Suprapubic skin (tissue), 4 donors: ENCODE measurements at regions not wholly inside any gene's neighbourhood (a gene's known extent, or its start where the extent isn't known, plus 50 kb on each side); places are given as distances from the start of the nearest gene placed in this dataset.

Experiments
- DNase-seq, 2 donors: peaks; one replicate each; pipeline ENCODE4 v3.0.0-alpha.2; 2019; ENCODE audit warnings: low spot score in 2 of 2
- H3K27ac ChIP-seq: fragments of 200-600 bp; sonication (generic); one replicate; pipeline ENCODE4 v1.5.1; 2019
- H3K27me3 ChIP-seq: fragments of 200-600 bp; sonication (generic); one replicate; pipeline ENCODE4 v1.5.1; 2019
- H3K36me3 ChIP-seq: fragments of 200-600 bp; sonication (generic); one replicate; pipeline ENCODE4 v1.5.1; 2019
- H3K4me1 ChIP-seq: fragments of 200-600 bp; sonication (generic); one replicate; pipeline ENCODE4 v1.5.1; 2019
- H3K4me3 ChIP-seq: fragments of 200-600 bp; sonication (generic); one replicate; pipeline ENCODE4 v1.5.1; 2019; ENCODE audit warnings: mild to moderate bottlenecking
- H3K9me3 ChIP-seq: fragments of 200-600 bp; sonication (generic); one replicate; pipeline ENCODE4 v1.5.1; 2019
- CTCF ChIP-seq, 2 donors: fragments of 200-600 bp in 1 of 2; fragments of 450-650 bp in 1 of 2; sonication (generic) in 1 of 2; IDR thresholded peaks; one replicate each; pipeline ENCODE4 v1.5.1; 2016 to 2019; ENCODE audit warnings: antibody characterized with exemption in 2 of 2, mild to moderate bottlenecking in 1 of 2, moderate library complexity in 1 of 2
- EP300 ChIP-seq: sonication (generic); formaldehyde crosslinking; IDR thresholded peaks from one replicate; pipeline ENCODE4 v1.6.1; 2017; ENCODE audit warnings: antibody characterized with exemption
- POLR2A ChIP-seq, 2 donors: fragments of 450-650 bp; IDR thresholded peaks; one replicate each; pipeline ENCODE4 v1.6.1; 2017; ENCODE audit warnings: antibody characterized with exemption in 2 of 2, mild to moderate bottlenecking in 2 of 2, moderate library complexity in 2 of 2
- POLR2AphosphoS5 ChIP-seq, 3 donors: sonication (generic); formaldehyde crosslinking; IDR thresholded peaks; one replicate each; pipeline ENCODE4 v1.6.1; 2017; ENCODE audit warnings: antibody characterized with exemption in 3 of 3
- WGBS: methylation state at CpG from one replicate; pipeline ENCODE4 v1.1.5; 2018; 5-methylcytosine and 5-hydroxymethylcytosine counted together

- Histone ChIP-seq H3K27ac (no peak overlapping the region), H3K4me1 (no peaks in the 10 kb centered on the region), H3K4me3 (no peak overlapping the region), H3K9me3 (no peaks in the 10 kb centered on the region), H3K36me3 (no peaks in the 10 kb centered on the region), H3K27me3 (no peaks in the 10 kb centered on the region)
- 72% methylated on average over 3 of the region's 3 CpGs for WGBS
- TF ChIP-seq CTCF (IDR thresholded peaks at IDR 0.05) (no peak), POLR2A (IDR thresholded peaks at IDR 0.05) (no peak), EP300 (no peak), POLR2AphosphoS5 (IDR thresholded peaks at IDR 0.05) (no peak)
- DNase-seq: no peak
Observed at GRCh38 chr5:121783700-121784099, 68.0 kb upstream of the FTMT start.

DNA sequence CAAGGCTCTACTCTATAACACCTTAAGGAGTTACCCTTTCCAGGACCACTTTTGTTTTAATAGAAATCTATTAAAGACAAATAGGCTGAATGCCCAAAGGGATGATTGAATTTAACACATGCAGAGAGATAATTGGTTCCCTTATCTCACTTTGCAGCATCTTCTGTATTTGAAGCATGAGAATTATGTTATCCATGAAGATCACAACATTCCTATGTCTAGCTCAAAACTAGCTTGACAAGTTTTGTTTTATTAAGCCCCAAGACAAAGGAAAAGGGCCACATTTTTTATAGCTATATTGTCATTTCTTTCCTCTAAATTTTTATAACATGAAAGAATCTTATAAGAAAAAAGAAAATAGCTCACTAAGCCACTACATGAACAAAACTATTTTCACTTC is 57.9 kb upstream of the FTMT start:
- H3K27ac ChIP-seq: no peak overlapping the region
- H3K4me1 ChIP-seq: no peaks in the 10 kb centered on the region
- H3K27me3 ChIP-seq: no peaks in the 10 kb centered on the region
- no peak for DNase-seq
- no peak overlapping the region for H3K4me3 ChIP-seq
- H3K36me3 ChIP-seq: no peaks in the 10 kb centered on the region
- no peaks in the 10 kb centered on the region for H3K9me3 ChIP-seq
- TF ChIP-seq EP300 (no peak), CTCF (IDR thresholded peaks at IDR 0.05) (no peak), POLR2A (IDR thresholded peaks at IDR 0.05) (no peak), POLR2AphosphoS5 (IDR thresholded peaks at IDR 0.05) (no peak)

DNA sequence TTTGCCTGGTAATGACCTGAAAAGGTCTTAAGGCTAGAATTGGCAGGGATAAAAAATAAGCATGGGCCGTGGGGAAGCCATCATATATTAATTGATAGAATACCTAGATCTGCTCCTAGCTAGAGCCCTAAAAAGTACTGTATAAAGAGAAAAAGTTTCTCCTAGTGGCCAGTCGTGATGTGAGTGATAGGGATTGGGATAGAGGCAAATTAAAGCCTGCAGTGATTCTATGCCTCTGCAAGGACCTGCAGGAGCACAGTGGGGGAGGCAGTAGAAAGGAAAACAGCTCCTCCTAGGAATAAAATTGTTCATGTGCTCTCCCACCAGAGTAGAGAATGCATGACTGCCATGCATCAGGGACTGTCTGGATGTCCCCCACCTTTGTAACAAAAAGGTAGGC is 56.2 kb upstream of the FTMT start:
- Histone ChIP-seq H3K4me3 (no peak overlapping the region), H3K27me3 (no peaks in the 10 kb centered on the region), H3K36me3 (no peaks in the 10 kb centered on the region), H3K9me3 (no peaks in the 10 kb centered on the region), H3K4me1 (no peaks in the 10 kb centered on the region), H3K27ac (no peak overlapping the region)
- 55% methylated on average over 2 of the region's 2 CpGs for WGBS
- TF ChIP-seq CTCF (IDR thresholded peaks at IDR 0.05): no peak
- no peak for TF ChIP-seq POLR2A (IDR thresholded peaks at IDR 0.05)
- DNase-seq: no peak

DNA sequence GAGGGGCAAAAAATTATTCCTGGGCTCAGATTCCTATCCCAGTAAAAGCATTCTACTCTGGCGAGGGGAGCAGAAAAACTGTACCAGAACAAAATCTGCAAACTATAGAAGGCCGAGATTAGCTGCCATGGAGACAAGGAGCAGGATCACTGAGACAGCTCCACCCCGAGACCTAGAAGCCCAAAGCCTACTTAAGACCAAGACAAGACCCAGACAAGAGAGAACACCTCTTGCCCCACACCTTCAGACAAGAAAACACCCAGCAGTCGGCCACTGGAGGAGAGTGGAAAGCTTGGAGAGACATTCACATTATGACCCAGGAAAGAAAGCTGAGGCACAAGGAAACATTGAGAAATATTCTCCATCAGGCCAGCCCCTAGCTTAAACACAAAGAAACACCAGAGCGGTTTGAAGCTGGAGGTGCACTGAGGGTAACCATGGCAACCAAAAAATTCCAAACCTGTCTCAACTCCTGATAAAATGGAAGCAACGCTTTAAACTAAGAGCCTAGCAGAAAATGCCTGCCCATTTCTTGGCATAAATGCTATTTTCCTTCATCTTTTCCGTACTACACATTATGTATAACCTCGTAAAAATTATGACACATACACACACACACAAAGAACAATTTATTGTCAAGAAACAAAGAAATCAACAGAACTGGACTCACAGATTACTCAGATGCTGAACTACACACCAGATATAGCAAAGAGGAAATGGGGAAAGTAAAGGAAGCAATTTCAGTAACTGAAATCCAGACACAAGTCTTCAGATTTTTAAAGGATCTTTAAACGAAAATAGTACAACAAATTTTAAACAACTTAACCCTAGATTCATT is 53.8 kb upstream of the FTMT start:
- H3K4me1 ChIP-seq: no peaks in the 10 kb centered on the region
- H3K27me3 ChIP-seq: no peaks in the 10 kb centered on the region
- no peaks in the 10 kb centered on the region for H3K36me3 ChIP-seq
- DNase-seq: no peak
- WGBS: 58% methylated on average over 9 of the region's 9 CpGs
- H3K27ac ChIP-seq: no peak overlapping the region
- H3K9me3 ChIP-seq: no peaks in the 10 kb centered on the region
- no peak for TF ChIP-seq POLR2AphosphoS5 (IDR thresholded peaks at IDR 0.05)
- TF ChIP-seq POLR2A (IDR thresholded peaks at IDR 0.05): no peak
- no peak for TF ChIP-seq EP300
- TF ChIP-seq CTCF (IDR thresholded peaks at IDR 0.05): no peak
- H3K4me3 ChIP-seq: no peak overlapping the region
